ENCODE measurements at regions not wholly inside any gene's neighbourhood (a gene's known extent, or its start where the extent isn't known, plus 50 kb on each side); places are given as distances from the start of the nearest gene placed in this dataset.

DNA sequence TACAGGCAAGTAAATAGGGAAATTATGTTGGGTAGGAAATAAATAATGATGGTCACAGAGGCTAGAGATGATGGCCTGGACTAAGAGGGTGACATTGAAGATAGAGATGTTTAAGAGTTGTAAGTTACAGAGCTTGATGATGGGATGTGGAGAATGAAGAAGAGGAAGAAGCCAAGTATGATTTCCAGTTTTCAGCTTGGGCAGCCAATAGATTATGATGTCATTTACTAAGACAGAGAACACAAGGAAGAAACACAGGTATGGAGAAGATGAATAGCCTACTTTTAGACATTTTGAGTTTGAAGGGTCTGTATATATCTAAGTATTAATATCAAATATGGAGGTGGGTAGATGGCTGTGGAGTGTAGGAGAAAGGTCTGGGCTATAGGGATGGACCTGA, 56.0 kb upstream of the PRELP start:
- no peak for TF ChIP-seq CTCF (IDR thresholded peaks at IDR 0.05)
- TF ChIP-seq POLR2A (IDR thresholded peaks at IDR 0.05): no peak
- no peak for TF ChIP-seq POLR2AphosphoS5 (IDR thresholded peaks at IDR 0.05)

Data from breast epithelium (tissue), 3 donors.